Spleen (tissue), 7 donors: ENCODE measurements at regions not wholly inside any gene's neighbourhood (a gene's known extent, or its start where the extent isn't known, plus 50 kb on each side); places are given as distances from the start of the nearest gene placed in this dataset.

Experiments used
- POLR2AphosphoS5 ChIP-seq, 3 donors: sonication (generic); formaldehyde crosslinking; IDR thresholded peaks; one replicate each; pipeline ENCODE4 v1.5.1; 2017; ENCODE audit warnings: antibody characterized with exemption in 3 of 3
- TF ChIP-seq, protein P1 (sequence below), 11 experiments: fragments of 200-600 bp in 7 of 11; fragments of 450-650 bp in 4 of 11; sonication (generic) in 4 of 11; IDR thresholded peaks in 8 of 11; conservative IDR thresholded peaks in 3 of 11; 1 replicate in 7 of 11; 2 replicates in 4 of 11; pipeline versions ENCODE4 v1.4.0 to v1.8.0; 2016 to 2021; ENCODE audit warnings: antibody characterized with exemption in 11 of 11, inconsistent platforms in 4 of 11, mild to moderate bottlenecking in 1 of 11
- donor health status: DM: no; HTN: no; CAD: no; lungs with moderate emphysema.
- donor health status: DM: no; HTN: no; CAD: no.
- donor health status: DM: no; HTN: no; CAD: no.

DNA sequence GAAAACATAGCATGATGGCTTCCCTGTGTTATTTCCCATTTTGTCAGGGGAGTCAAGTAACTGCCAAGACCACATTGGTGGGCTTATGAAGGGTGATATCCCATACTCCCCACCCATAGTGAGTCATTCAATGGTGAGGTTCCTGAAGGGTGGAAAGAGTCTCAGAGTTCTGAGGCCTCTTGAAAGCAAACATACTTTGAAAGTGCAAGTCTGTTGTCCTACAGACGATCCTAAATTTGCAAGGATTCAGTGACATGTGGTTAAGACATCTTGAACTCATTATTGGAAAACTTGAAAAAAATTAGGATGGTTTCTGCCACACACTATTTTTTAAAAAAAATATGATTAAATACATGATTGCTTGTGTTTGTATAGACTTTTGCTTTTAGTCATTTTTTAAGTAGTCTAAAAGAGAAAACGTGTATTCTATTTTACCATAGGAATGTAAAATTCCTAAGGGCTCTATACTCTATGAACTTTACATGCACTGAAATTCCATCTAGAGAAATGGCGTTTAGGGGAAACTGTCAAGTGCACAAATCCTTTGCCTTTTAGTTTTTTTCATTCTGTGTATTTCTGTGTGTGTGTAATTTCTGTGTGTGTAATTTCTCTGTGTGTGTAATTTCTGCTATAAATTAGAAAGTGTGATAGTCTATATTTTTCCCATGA is 225.5 kb upstream of the ADAMTS5 start:
- TF ChIP-seq, protein P1, sequence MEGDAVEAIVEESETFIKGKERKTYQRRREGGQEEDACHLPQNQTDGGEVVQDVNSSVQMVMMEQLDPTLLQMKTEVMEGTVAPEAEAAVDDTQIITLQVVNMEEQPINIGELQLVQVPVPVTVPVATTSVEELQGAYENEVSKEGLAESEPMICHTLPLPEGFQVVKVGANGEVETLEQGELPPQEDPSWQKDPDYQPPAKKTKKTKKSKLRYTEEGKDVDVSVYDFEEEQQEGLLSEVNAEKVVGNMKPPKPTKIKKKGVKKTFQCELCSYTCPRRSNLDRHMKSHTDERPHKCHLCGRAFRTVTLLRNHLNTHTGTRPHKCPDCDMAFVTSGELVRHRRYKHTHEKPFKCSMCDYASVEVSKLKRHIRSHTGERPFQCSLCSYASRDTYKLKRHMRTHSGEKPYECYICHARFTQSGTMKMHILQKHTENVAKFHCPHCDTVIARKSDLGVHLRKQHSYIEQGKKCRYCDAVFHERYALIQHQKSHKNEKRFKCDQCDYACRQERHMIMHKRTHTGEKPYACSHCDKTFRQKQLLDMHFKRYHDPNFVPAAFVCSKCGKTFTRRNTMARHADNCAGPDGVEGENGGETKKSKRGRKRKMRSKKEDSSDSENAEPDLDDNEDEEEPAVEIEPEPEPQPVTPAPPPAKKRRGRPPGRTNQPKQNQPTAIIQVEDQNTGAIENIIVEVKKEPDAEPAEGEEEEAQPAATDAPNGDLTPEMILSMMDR (IDR thresholded peaks at IDR 0.05 in 8 of 11, conservative IDR thresholded peaks at IDR 0.05 in 3 of 11): no peak
- no peak for TF ChIP-seq POLR2AphosphoS5 (IDR thresholded peaks at IDR 0.05)
